Sigmoid colon (tissue), 6 donors: ENCODE measurements at regions not wholly inside any gene's neighbourhood (a gene's known extent, or its start where the extent isn't known, plus 50 kb on each side); places are given as distances from the start of the nearest gene placed in this dataset.

ENCODE experiments used
- DNase-seq: peaks from one replicate; pipeline ENCODE4 v3.0.0-alpha.2; 2019
- H3K27ac ChIP-seq, 4 donors: fragments of 200-600 bp; sonication (generic); one replicate each; pipeline ENCODE4 v1.5.1; 2016 to 2019; ENCODE audit warnings: mild to moderate bottlenecking in 1 of 4
- H3K27me3 ChIP-seq, 3 donors: fragments of 200-600 bp; sonication (generic); one replicate each; pipeline ENCODE4 v1.5.1; 2019; ENCODE audit warnings: mild to moderate bottlenecking in 1 of 3
- H3K36me3 ChIP-seq, 4 donors: fragments of 200-600 bp; sonication (generic); one replicate each; pipeline ENCODE4 v1.5.1; 2016 to 2019
- H3K4me1 ChIP-seq, 4 donors: fragments of 200-600 bp; sonication (generic); one replicate each; pipeline ENCODE4 v1.5.1; 2017 to 2019
- H3K4me3 ChIP-seq, 4 donors: fragments of 200-600 bp; sonication (generic); one replicate each; pipeline ENCODE4 v1.5.1; 2017 to 2019; ENCODE audit warnings: mild to moderate bottlenecking in 2 of 4, moderate library complexity in 1 of 4
- H3K9me3 ChIP-seq, 4 donors: fragments of 200-600 bp in 3 of 4; sonication (generic) in 3 of 4; one replicate each; pipeline versions ENCODE4 v1.5.1 to v1.6.1; 2013 to 2019
- EP300 ChIP-seq, 4 donors: sonication (generic); formaldehyde crosslinking; IDR thresholded peaks; one replicate each; pipeline ENCODE4 v1.6.1; 2017; ENCODE audit warnings: antibody characterized with exemption in 4 of 4
- POLR2A ChIP-seq, 2 donors: fragments of 450-650 bp; IDR thresholded peaks; one replicate each; pipeline ENCODE4 v1.6.1; 2016; ENCODE audit warnings: antibody characterized with exemption in 2 of 2, mild to moderate bottlenecking in 2 of 2, moderate library complexity in 2 of 2
- POLR2AphosphoS5 ChIP-seq, 4 donors: sonication (generic); formaldehyde crosslinking; IDR thresholded peaks; one replicate each; pipeline ENCODE4 v1.6.1; 2017; ENCODE audit warnings: antibody characterized with exemption in 4 of 4
- WGBS, 2 donors: extraction: QIAGEN DNeasy Blood & Tissue Kit; methylation state at CpG; one replicate each; pipeline ENCODE4 v1.1.7; 2013; 5-methylcytosine and 5-hydroxymethylcytosine counted together
- intact Hi-C: fragments of 100-400 bp; cut with DNase I; formaldehyde crosslinking; loops from one replicate; pipeline ENCODE4 v1.15.1; 2023
- TF ChIP-seq, protein P1 (sequence below), 4 experiments: fragments of 450-650 bp in 3 of 4; fragments of 200-600 bp in 1 of 4; IDR thresholded peaks; one replicate each; pipeline ENCODE4 v1.5.1; 2016 to 2019; ENCODE audit warnings: antibody characterized with exemption in 4 of 4, mild to moderate bottlenecking in 3 of 4, moderate library complexity in 2 of 4
- donor health status: healthy with polysubstance abuse.
- donor health status: healthy.

DNA sequence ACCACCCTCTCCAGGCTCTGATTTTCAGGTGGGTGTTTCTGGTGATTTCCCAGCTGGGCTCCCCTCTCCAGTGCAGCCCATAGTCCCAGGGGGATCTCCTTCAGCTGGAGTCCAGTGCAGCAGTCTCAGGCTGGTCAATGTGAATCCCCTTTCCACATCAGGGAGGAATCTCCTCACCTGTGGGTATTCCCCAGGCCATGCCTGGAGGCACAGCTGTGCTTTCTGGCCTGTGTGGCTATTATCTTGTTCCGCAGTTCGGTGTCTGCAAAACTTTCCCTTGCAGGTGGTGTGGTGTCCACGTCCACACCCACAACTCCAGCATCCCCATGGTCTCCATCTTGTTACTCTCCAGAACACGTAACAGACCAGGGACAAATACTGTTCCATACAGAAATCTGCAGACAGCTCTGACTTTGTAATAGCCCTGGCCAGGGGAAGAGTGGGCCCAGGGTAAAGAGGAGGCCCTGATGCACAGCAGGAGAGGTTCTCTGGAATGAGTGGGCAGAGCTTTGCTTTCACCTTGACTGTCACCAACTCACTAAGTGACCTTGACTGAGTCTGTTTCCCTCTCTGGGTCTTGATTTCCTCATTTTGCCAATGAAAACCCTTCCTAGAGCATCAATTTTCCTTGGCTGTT, 183.2 kb downstream of the CSNK2A3 start:
- Histone ChIP-seq H3K36me3 (no peaks in the 10 kb centered on the region), H3K4me3 (no peak overlapping the region), H3K27me3 (no peaks in the 10 kb centered on the region), H3K4me1 (peaks cover 0 to 59% (median 49%) of the 10 kb centered on the region in 4 donors), H3K9me3 (no peaks in the 10 kb centered on the region), H3K27ac (peak overlapping the region in 3 of 4 donors; percentile 71 to 91 (median 84))
- intact Hi-C loops, result no loop called here
- 89 to 93% methylated on average over 4 of the region's 4 CpGs for WGBS, 2 donors
- TF ChIP-seq EP300 (IDR thresholded peaks at IDR 0.05), result no peak
- TF ChIP-seq, protein P1, sequence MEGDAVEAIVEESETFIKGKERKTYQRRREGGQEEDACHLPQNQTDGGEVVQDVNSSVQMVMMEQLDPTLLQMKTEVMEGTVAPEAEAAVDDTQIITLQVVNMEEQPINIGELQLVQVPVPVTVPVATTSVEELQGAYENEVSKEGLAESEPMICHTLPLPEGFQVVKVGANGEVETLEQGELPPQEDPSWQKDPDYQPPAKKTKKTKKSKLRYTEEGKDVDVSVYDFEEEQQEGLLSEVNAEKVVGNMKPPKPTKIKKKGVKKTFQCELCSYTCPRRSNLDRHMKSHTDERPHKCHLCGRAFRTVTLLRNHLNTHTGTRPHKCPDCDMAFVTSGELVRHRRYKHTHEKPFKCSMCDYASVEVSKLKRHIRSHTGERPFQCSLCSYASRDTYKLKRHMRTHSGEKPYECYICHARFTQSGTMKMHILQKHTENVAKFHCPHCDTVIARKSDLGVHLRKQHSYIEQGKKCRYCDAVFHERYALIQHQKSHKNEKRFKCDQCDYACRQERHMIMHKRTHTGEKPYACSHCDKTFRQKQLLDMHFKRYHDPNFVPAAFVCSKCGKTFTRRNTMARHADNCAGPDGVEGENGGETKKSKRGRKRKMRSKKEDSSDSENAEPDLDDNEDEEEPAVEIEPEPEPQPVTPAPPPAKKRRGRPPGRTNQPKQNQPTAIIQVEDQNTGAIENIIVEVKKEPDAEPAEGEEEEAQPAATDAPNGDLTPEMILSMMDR (IDR thresholded peaks at IDR 0.05), result no peak
- DNase-seq, result no peak

DNA sequence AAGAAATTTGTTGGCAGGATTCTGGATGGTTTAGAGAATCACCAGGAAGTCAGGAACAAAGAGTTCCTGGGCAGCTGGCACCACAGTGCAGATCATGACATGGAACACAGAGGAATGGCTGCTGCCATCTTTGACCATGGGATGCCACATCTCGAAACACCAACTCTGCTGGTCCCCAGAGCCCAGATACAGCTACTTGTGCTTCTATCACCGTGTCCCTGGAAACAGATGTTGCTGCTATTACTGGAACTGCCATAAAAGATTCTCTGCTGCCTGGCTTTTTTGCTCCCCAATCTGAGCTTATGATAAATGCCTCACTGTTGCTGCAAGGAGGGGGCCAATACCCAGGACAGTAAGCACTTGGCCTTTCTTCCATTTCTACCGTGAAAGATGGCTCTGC, 185.2 kb downstream of the CSNK2A3 start:
- Histone ChIP-seq H3K27ac (peak overlapping the region in 3 of 4 donors; percentile 39 to 91 (median 84)), H3K4me1 (peaks cover 0 to 78% (median 60%) of the 10 kb centered on the region in 4 donors), H3K4me3 (no peak overlapping the region), H3K9me3 (no peaks in the 10 kb centered on the region), H3K36me3 (no peaks in the 10 kb centered on the region), H3K27me3 (no peaks in the 10 kb centered on the region)
- DNase-seq, result no peak
- WGBS, 2 donors, result 46 to 67% methylated on average over 3 of the region's 3 CpGs
- TF ChIP-seq POLR2A (IDR thresholded peaks at IDR 0.05) (no peak), POLR2AphosphoS5 (IDR thresholded peaks at IDR 0.05) (peak in 2 of 4 donors; percentile 19 to 23), EP300 (IDR thresholded peaks at IDR 0.05) (peak in 1 of 4 donors; percentile 29)
- intact Hi-C loops, result no loop called here

DNA sequence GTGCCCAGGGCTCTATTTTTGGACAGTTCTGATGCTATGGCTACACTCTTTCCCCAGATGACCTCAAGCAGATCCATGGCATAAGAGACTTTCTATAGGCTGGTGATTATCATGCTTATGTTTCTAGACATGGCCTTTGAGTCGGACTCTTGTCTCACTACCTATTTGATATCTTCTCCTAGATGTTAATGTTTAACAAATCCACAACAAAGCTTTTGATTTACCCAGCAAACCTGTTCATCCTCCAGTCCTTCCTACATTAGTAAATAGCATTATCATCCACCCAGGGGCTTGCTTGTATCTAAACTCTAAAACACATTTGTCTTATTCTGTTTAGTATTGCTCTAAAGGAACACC, 188.7 kb downstream of the CSNK2A3 start:
- Histone ChIP-seq H3K27me3 (no peaks in the 10 kb centered on the region), H3K4me3 (no peak overlapping the region), H3K27ac (peak overlapping the region; percentile 43 to 74 (median 60)), H3K36me3 (no peaks in the 10 kb centered on the region), H3K4me1 (peaks cover 0 to 47% (median 38%) of the 10 kb centered on the region in 4 donors), H3K9me3 (no peaks in the 10 kb centered on the region)
- TF ChIP-seq POLR2A (IDR thresholded peaks at IDR 0.05), result no peak
- intact Hi-C loops, result no loop called here
- WGBS, 2 donors, result 18 to 72% methylated on average over 1 of the region's 1 CpG
- DNase-seq, result no peak

DNA sequence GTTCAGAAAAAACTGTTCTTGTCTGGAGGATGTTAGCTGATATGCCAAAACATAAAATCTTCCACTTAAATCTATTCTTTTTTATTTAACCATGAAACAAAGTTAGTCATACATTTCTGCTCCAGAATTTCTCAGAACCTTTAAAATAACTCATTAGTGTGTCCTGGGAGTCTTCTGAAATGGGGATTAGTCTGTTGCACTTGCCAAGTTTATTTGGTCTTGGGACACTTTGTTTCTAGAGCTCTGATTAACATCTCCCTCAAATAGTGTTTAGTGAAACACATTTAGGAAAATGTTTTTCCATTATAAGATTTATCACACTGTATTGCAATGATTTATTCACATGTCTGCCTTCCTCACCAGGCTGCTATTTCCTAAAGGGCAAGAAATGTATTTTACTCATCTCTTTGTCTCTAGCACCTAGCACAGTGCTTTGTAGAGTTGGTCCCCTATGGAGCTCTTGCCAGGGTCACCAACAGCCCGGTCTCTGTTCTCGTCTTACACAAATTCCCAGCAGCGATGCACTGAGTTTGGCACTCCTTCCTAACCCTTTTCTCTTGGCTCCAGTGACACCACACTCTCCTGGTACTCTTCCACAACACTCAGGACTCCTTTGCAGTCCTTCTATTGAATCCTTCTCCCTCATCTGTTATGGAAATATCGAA, 189.2 kb downstream of the CSNK2A3 start:
- H3K27ac ChIP-seq, result peak overlapping the region; percentile 43 to 74 (median 60)
- H3K4me1 ChIP-seq, result peaks cover 0 to 42% (median 33%) of the 10 kb centered on the region in 4 donors
- H3K36me3 ChIP-seq, result no peaks in the 10 kb centered on the region
- TF ChIP-seq EP300 (IDR thresholded peaks at IDR 0.05) (no peak), POLR2A (IDR thresholded peaks at IDR 0.05) (no peak), POLR2AphosphoS5 (IDR thresholded peaks at IDR 0.05) (peak in 3 of 4 donors; percentile 34 to 61 (median 48))
- TF ChIP-seq, protein P1 (IDR thresholded peaks at IDR 0.05), result peak in 1 of 4 experiments; percentile 1
- DNase-seq, result no peak
- no peaks in the 10 kb centered on the region for H3K9me3 ChIP-seq
- intact Hi-C loops, result no loop called here
- no peak overlapping the region for H3K4me3 ChIP-seq
- no peaks in the 10 kb centered on the region for H3K27me3 ChIP-seq
- WGBS, 2 donors, result 84 to 86% methylated on average over 4 of the region's 4 CpGs

DNA sequence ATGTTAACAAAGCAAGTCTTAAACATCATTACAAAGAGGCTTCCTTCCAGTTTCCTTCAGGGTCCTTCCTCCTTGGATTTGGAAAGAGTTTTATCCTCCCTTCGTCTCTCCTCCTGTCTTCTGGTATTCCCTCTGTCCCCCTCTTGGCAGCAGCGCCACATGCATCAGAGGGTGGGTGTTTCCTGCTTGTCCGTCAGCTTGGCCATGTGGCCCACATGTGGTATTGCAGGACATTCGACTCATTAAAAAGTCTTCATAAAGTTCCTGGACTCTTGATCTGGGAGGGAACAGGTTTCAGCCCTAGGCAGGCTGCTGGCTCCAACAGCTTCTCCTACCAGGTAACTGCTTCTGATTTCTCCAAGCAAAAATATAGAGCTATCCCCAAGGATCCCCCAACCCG, 189.8 kb downstream of the CSNK2A3 start:
- intact Hi-C loops, result no loop called here
- peak overlapping the region; percentile 43 to 74 (median 60) for H3K27ac ChIP-seq
- peaks cover 0 to 36% (median 28%) of the 10 kb centered on the region in 4 donors for H3K4me1 ChIP-seq
- no peaks in the 10 kb centered on the region for H3K9me3 ChIP-seq
- no peaks in the 10 kb centered on the region for H3K36me3 ChIP-seq
- H3K4me3 ChIP-seq, result no peak overlapping the region
- H3K27me3 ChIP-seq, result no peaks in the 10 kb centered on the region
- TF ChIP-seq POLR2A (IDR thresholded peaks at IDR 0.05) (no peak), POLR2AphosphoS5 (IDR thresholded peaks at IDR 0.05) (no peak), EP300 (IDR thresholded peaks at IDR 0.05) (no peak)
- TF ChIP-seq, protein P1 (IDR thresholded peaks at IDR 0.05), result peak in 2 of 4 experiments; percentile 20 to 30
- 50 to 59% methylated on average over 5 of the region's 5 CpGs for WGBS, 2 donors
- DNase-seq, result no peak
